Natural killer cell (primary cell): ENCODE measurements at regions not wholly inside any gene's neighbourhood (a gene's known extent, or its start where the extent isn't known, plus 50 kb on each side); places are given as distances from the start of the nearest gene placed in this dataset.

Experiments
- ATAC-seq, 3 donors: fragments of 150-1000 bp in 2 of 3; fragments of 200-7000 bp in 1 of 3; cut with Tn5 transposase; 1 replicate in 1 of 3; 2 replicates in 2 of 3; pipeline ENCODE4 v1.10.0; 2021; ENCODE audit warnings: mild to moderate bottlenecking in 2 of 3, moderate library complexity in 2 of 3
- DNase-seq, 2 donors: peaks; one replicate each; pipeline versions ENCODE4 v3.0.0 to v3.0.0-alpha.2; 2013 to 2021; ENCODE audit warnings: mixed read lengths in 1 of 2
- H3K27ac ChIP-seq: one replicate; pipeline ENCODE4 v1.5.1; 2013; ENCODE audit warnings: mild to moderate bottlenecking, low read length
- H3K27me3 ChIP-seq: one replicate; pipeline ENCODE4 v1.6.1; 2013; ENCODE audit warnings: low read length; ENCODE audit not compliant: control insufficient read depth, insufficient read depth
- H3K36me3 ChIP-seq: one replicate; pipeline ENCODE4 v1.6.1; 2013; ENCODE audit warnings: low read length; ENCODE audit not compliant: control insufficient read depth, insufficient read depth
- H3K4me1 ChIP-seq: one replicate; pipeline ENCODE4 v1.6.1; 2013; ENCODE audit warnings: low read length; ENCODE audit not compliant: control insufficient read depth, insufficient read depth
- H3K4me3 ChIP-seq: one replicate; pipeline ENCODE4 v1.5.1; 2013; ENCODE audit warnings: low read length
- H3K9me3 ChIP-seq: one replicate; pipeline ENCODE4 v1.6.1; 2013; ENCODE audit warnings: low read length; ENCODE audit not compliant: control insufficient read depth, insufficient read depth
- H3K27ac Mint-ChIP-seq, 2 donors: one replicate each; pipeline ENCODE4 v1.8.0; 2022; ENCODE audit warnings: mild to moderate bottlenecking in 2 of 2, mixed read lengths in 2 of 2, moderate library complexity in 1 of 2
- H3K27me3 Mint-ChIP-seq, 2 donors: one replicate each; pipeline ENCODE4 v1.8.0; 2022; ENCODE audit warnings: low read depth in 2 of 2, mixed read lengths in 2 of 2
- H3K36me3 Mint-ChIP-seq: one replicate; pipeline ENCODE4 v1.8.0; 2022; ENCODE audit warnings: mixed read lengths
- H3K4me1 Mint-ChIP-seq, 2 donors: one replicate each; pipeline ENCODE4 v1.8.0; 2022; ENCODE audit warnings: mixed read lengths in 2 of 2
- H3K4me3 Mint-ChIP-seq: one replicate; pipeline ENCODE4 v1.8.0; 2022; ENCODE audit warnings: mild to moderate bottlenecking, moderate library complexity, mixed read lengths
- H3K9me3 Mint-ChIP-seq, 2 donors: one replicate each; pipeline ENCODE4 v1.8.0; 2022; ENCODE audit warnings: mixed read lengths in 2 of 2
- CTCF ChIP-seq: fragments of 200-600 bp; IDR thresholded peaks from one replicate; pipeline ENCODE4 v1.8.0; 2022; ENCODE audit warnings: antibody characterized with exemption
- WGBS: methylation state at CpG from one replicate; pipeline ENCODE4 v1.1.7; 2013; ENCODE audit warnings: missing lambda C conversion rate; ENCODE audit not compliant: insufficient coverage; 5-methylcytosine and 5-hydroxymethylcytosine counted together
- intact Hi-C: fragments of 100-400 bp; cut with micrococcal nuclease; formaldehyde crosslinking; loops from one replicate; pipeline ENCODE4 v1.14.2; 2022

- Mint-ChIP-seq H3K27me3 (peaks cover 0 to 7% of the 10 kb centered on the region in 2 donors), H3K27ac (no peak overlapping the region), H3K9me3 (peaks cover 9 to 10% of the 10 kb centered on the region in 2 donors), H3K4me3 (no peak overlapping the region), H3K36me3 (no peaks in the 10 kb centered on the region), H3K4me1 (no peaks in the 10 kb centered on the region)
- TF ChIP-seq CTCF = no peak
- DNase-seq (no peak), ATAC-seq (no peak)
- Histone ChIP-seq H3K27me3 (no peaks in the 10 kb centered on the region), H3K36me3 (no peaks in the 10 kb centered on the region), H3K4me3 (no peak overlapping the region), H3K4me1 (no peaks in the 10 kb centered on the region), H3K27ac (no peak overlapping the region), H3K9me3 (no peaks in the 10 kb centered on the region)
- intact Hi-C loops = no loop called here
- WGBS = 74% methylated on average over 7 of the region's 7 CpGs
Measured at GRCh38 chr4:155521382-155521781, 144.6 kb upstream of the MAP9 start.

GRCh38 chr4:155515444-155516075 lies 138.8 kb upstream of the MAP9 start:
- Histone ChIP-seq H3K4me3 (no peak overlapping the region), H3K36me3 (no peaks in the 10 kb centered on the region), H3K9me3 (no peaks in the 10 kb centered on the region), H3K4me1 (no peaks in the 10 kb centered on the region), H3K27me3 (no peaks in the 10 kb centered on the region), H3K27ac (no peak overlapping the region)
- WGBS = no CpG with 5 or more reads among the region's 3 CpGs
- ATAC-seq (peak in 1 of 3 donors; percentile 52), DNase-seq (no peak)
- H3K4me3 Mint-ChIP-seq = no peak overlapping the region
- intact Hi-C loops = no loop called here
- no peaks in the 10 kb centered on the region for H3K36me3 Mint-ChIP-seq
- H3K27ac Mint-ChIP-seq = no peak overlapping the region
- H3K4me1 Mint-ChIP-seq = peaks cover 10 to 12% of the 10 kb centered on the region in 2 donors
- H3K9me3 Mint-ChIP-seq = no peaks in the 10 kb centered on the region
- no peak for TF ChIP-seq CTCF
- H3K27me3 Mint-ChIP-seq = no peaks in the 10 kb centered on the region

GRCh38 chr4:155514628-155515027 lies 137.9 kb upstream of the MAP9 start:
- Mint-ChIP-seq H3K4me1 (peaks cover 10 to 12% of the 10 kb centered on the region in 2 donors), H3K27me3 (no peaks in the 10 kb centered on the region), H3K27ac (no peak overlapping the region), H3K4me3 (no peak overlapping the region), H3K9me3 (no peaks in the 10 kb centered on the region), H3K36me3 (no peaks in the 10 kb centered on the region)
- WGBS = 91% methylated on average over 2 of the region's 2 CpGs
- no peaks in the 10 kb centered on the region for H3K36me3 ChIP-seq
- TF ChIP-seq CTCF = no peak
- H3K27me3 ChIP-seq = no peaks in the 10 kb centered on the region
- intact Hi-C loops = no loop called here
- DNase-seq (no peak), ATAC-seq (no peak)
- no peaks in the 10 kb centered on the region for H3K4me1 ChIP-seq
- no peaks in the 10 kb centered on the region for H3K9me3 ChIP-seq
- no peak overlapping the region for H3K4me3 ChIP-seq
- H3K27ac ChIP-seq = no peak overlapping the region

- ATAC-seq (no peak), DNase-seq (no peak)
- WGBS = 91% methylated on average over 5 of the region's 5 CpGs
- intact Hi-C loops = no loop called here
- Mint-ChIP-seq H3K9me3 (no peaks in the 10 kb centered on the region), H3K36me3 (no peaks in the 10 kb centered on the region), H3K27me3 (peaks cover 0 to 7% of the 10 kb centered on the region in 2 donors), H3K27ac (no peak overlapping the region), H3K4me1 (peaks cover 10 to 12% of the 10 kb centered on the region in 2 donors), H3K4me3 (no peak overlapping the region)
- no peak for TF ChIP-seq CTCF
- Histone ChIP-seq H3K4me1 (no peaks in the 10 kb centered on the region), H3K27ac (no peak overlapping the region), H3K4me3 (no peak overlapping the region), H3K36me3 (no peaks in the 10 kb centered on the region), H3K9me3 (no peaks in the 10 kb centered on the region), H3K27me3 (no peaks in the 10 kb centered on the region)
Measured at GRCh38 chr4:155512817-155513216, 136.1 kb upstream of the MAP9 start.
